ENCODE measurements at regions not wholly inside any gene's neighbourhood (a gene's known extent, or its start where the extent isn't known, plus 50 kb on each side); places are given as distances from the start of the nearest gene placed in this dataset.

GRCh38 chr6:145080651-145081050 is 654.7 kb downstream of the EPM2A start:
- TF ChIP-seq CTCF (IDR thresholded peaks at IDR 0.05; ENCODE audit: low read depth, low read length), result no peak
- H3K27me3 ChIP-seq, result no peaks in the 10 kb centered on the region
- no peak for DNase-seq

DNA sequence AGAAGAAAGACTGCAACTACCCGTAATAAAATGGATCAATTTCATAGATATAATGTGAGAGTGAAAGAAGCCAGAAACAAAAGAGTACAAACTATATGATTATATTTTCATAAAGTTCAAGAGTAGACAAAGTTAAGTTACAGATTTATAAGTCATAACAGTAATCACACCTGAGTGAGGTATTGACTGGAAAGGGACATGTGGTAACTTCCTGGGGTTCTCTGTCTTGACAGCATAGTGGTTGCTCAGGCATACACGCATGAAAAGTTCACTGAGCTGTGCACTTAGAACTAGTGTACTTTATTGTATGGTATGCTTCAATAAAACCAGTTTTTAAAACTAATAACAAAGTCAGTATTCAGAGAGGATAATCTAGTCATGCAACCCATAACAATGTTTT is 653.6 kb downstream of the EPM2A start:
- no peaks in the 10 kb centered on the region for H3K27me3 ChIP-seq
- no peak for DNase-seq
- no peak overlapping the region for H3K4me3 ChIP-seq (ENCODE audit: low read depth, low read length)
- H3K36me3 ChIP-seq, result no peaks in the 10 kb centered on the region
- no peaks in the 10 kb centered on the region for H3K4me1 ChIP-seq
- H3K9me3 ChIP-seq, result no peaks in the 10 kb centered on the region; the same call in 1 of the 2 replicates
- TF ChIP-seq CTCF (IDR thresholded peaks at IDR 0.05; ENCODE audit: low read depth, low read length), result no peak

More at GRCh38 chr6:145080651-145081050, 654.7 kb downstream of the EPM2A start:
- H3K9me3 ChIP-seq, result no peaks in the 10 kb centered on the region; the same call in 1 of the 2 replicates
- no peak overlapping the region for H3K4me3 ChIP-seq (ENCODE audit: low read depth, low read length)
- H3K36me3 ChIP-seq, result no peaks in the 10 kb centered on the region
- no peaks in the 10 kb centered on the region for H3K4me1 ChIP-seq

- H3K27me3 ChIP-seq, result no peaks in the 10 kb centered on the region
- H3K9me3 ChIP-seq, result no peaks in the 10 kb centered on the region; the same call in 1 of the 2 replicates
- H3K36me3 ChIP-seq, result no peaks in the 10 kb centered on the region
- no peak overlapping the region for H3K4me3 ChIP-seq (ENCODE audit: low read depth, low read length)
- no peak for DNase-seq
- H3K4me1 ChIP-seq, result no peaks in the 10 kb centered on the region
- no peak for TF ChIP-seq CTCF (IDR thresholded peaks at IDR 0.05; ENCODE audit: low read depth, low read length)
Observed at GRCh38 chr6:145082359-145082758, 653.0 kb downstream of the EPM2A start.

GRCh38 chr6:145086197-145086596 is 649.1 kb downstream of the EPM2A start:
- DNase-seq, result no peak
- Histone ChIP-seq H3K9me3 (no peaks in the 10 kb centered on the region; the same call in 1 of the 2 replicates), H3K4me1 (peaks cover 6% of the 10 kb centered on the region), H3K36me3 (no peaks in the 10 kb centered on the region), H3K4me3 (ENCODE audit: low read depth, low read length) (no peak overlapping the region), H3K27me3 (no peaks in the 10 kb centered on the region)
- no peak for TF ChIP-seq CTCF (IDR thresholded peaks at IDR 0.05; ENCODE audit: low read depth, low read length)

- no peak for DNase-seq
- no peaks in the 10 kb centered on the region; the same call in 1 of the 2 replicates for H3K9me3 ChIP-seq
- peaks cover 6% of the 10 kb centered on the region for H3K4me1 ChIP-seq
- no peak overlapping the region for H3K4me3 ChIP-seq (ENCODE audit: low read depth, low read length)
- H3K27me3 ChIP-seq, result no peaks in the 10 kb centered on the region
- TF ChIP-seq CTCF (IDR thresholded peaks at IDR 0.05; ENCODE audit: low read depth, low read length), result no peak
- no peaks in the 10 kb centered on the region for H3K36me3 ChIP-seq
Observed at GRCh38 chr6:145087034-145087433, 648.3 kb downstream of the EPM2A start.

- no peak for DNase-seq
- H3K27me3 ChIP-seq, result no peaks in the 10 kb centered on the region
- H3K4me3 ChIP-seq (ENCODE audit: low read depth, low read length), result no peak overlapping the region
- no peaks in the 10 kb centered on the region for H3K36me3 ChIP-seq
- no peaks in the 10 kb centered on the region for H3K9me3 ChIP-seq
- no peak for TF ChIP-seq CTCF (IDR thresholded peaks at IDR 0.05; ENCODE audit: low read depth, low read length)
- H3K4me1 ChIP-seq, result peaks cover 6% of the 10 kb centered on the region
Observed at GRCh38 chr6:145090801-145091585, 644.3 kb downstream of the EPM2A start.
